ENCODE measurements at regions not wholly inside any gene's neighbourhood (a gene's known extent, or its start where the extent isn't known, plus 50 kb on each side); places are given as distances from the start of the nearest gene placed in this dataset.

GRCh38 chr12:93149229-93149628, 220.1 kb upstream of the EEA1 start:
- no peak overlapping the region for H2AFZ ChIP-seq (ENCODE audit: low read length)
- no peak overlapping the region for H2BK12ac ChIP-seq (ENCODE audit: low read depth, low read length)
- FAIRE-seq (no peak), DNase-seq (ENCODE audit: low read depth in 1 of 2, low spot score in 2 of 2) (no peak)
- H2BK5ac ChIP-seq (ENCODE audit: low read depth, low read length): no peak overlapping the region
- WGBS, 2 experiments (ENCODE audit: extremely low coverage in 1 of 2, insufficient coverage in 1 of 2, insufficient read length in 1 of 2, insufficient replicate concordance in 2 of 2, low coverage in 1 of 2, low lambda C conversion rate in 2 of 2, missing lambda C conversion rate in 1 of 2): 85% methylated on average over 2 of the region's 2 CpGs; no CpG with 5 or more reads in 1 of the 2 experiments
- H4K8ac ChIP-seq (ENCODE audit: extremely low read depth, insufficient read depth, low read length): no peak overlapping the region
- no peak overlapping the region for H3K4ac ChIP-seq (replicated peaks; ENCODE audit: insufficient read length, low read depth, low read length)
- H3K9ac ChIP-seq (replicated peaks in 1 of 4; ENCODE audit: extremely low read depth in 1 of 4, low read depth in 3 of 4, low read length in 3 of 4): no peak overlapping the region
- H4K20me1 ChIP-seq (replicated peaks in 1 of 2; ENCODE audit: control insufficient read depth in 1 of 2, insufficient read depth in 2 of 2, low read length in 2 of 2): no peaks in the 10 kb centered on the region
- no peak overlapping the region for H3K27ac ChIP-seq (ENCODE audit: low read depth, low read length)
- no peak overlapping the region for H4K5ac ChIP-seq (ENCODE audit: insufficient read length, low read depth, low read length)
- no peak overlapping the region for H3K23ac ChIP-seq (ENCODE audit: insufficient read length)
- H2BK15ac ChIP-seq (ENCODE audit: low read length): no peak overlapping the region
- no peaks in the 10 kb centered on the region for H3K9me3 ChIP-seq (ENCODE audit: insufficient read depth in 2 of 2, low read depth in 1 of 2, low read length in 1 of 2)
- no peak overlapping the region for H3K4me2 ChIP-seq (ENCODE audit: insufficient read depth in 1 of 2, low read depth in 2 of 2, low read length in 2 of 2)
- H3K36me3 ChIP-seq (ENCODE audit: control insufficient read depth in 2 of 4, insufficient read depth in 4 of 4, low read length in 3 of 4): no peaks in the 10 kb centered on the region
- no peak overlapping the region for H2BK120ac ChIP-seq (replicated peaks; ENCODE audit: low read depth, low read length)
- H3K56ac ChIP-seq (replicated peaks; ENCODE audit: insufficient read length, low read depth, low read length): no peak overlapping the region
- no peak overlapping the region for H4K91ac ChIP-seq (replicated peaks; ENCODE audit: insufficient read length, low read length)
- no peaks in the 10 kb centered on the region for H3K23me2 ChIP-seq (ENCODE audit: low read depth, low read length)
- no peak overlapping the region for H3K14ac ChIP-seq (ENCODE audit: insufficient read length)
- H2BK20ac ChIP-seq (ENCODE audit: low read length): no peak overlapping the region
- H3K4me1 ChIP-seq (replicated peaks in 1 of 4; ENCODE audit: control insufficient read depth in 3 of 4, insufficient read depth in 4 of 4, low read length in 3 of 4): no peaks in the 10 kb centered on the region
- no peaks in the 10 kb centered on the region for H3K79me2 ChIP-seq (ENCODE audit: control insufficient read depth in 1 of 2, insufficient read depth in 2 of 2, low read length in 2 of 2)
- H2AK5ac ChIP-seq (ENCODE audit: low read depth, low read length): no peak overlapping the region
- no peaks in the 10 kb centered on the region for H3K27me3 ChIP-seq (replicated peaks in 1 of 4; ENCODE audit: control insufficient read depth in 3 of 4, extremely low read depth in 1 of 4, insufficient read depth in 3 of 4, low read length in 3 of 4)
- no peak overlapping the region for H3K18ac ChIP-seq (ENCODE audit: extremely low read depth, low read length)
- H3K79me1 ChIP-seq (ENCODE audit: low read depth, low read length): no peaks in the 10 kb centered on the region
- POLR2A ChIA-PET (ENCODE audit: partially characterized antibody): no interaction called here
- CTCF ChIA-PET (ENCODE audit: partially characterized antibody): interaction anchor here (0.6 kb wide), 1 partner anchor 123 kb away, joined by 3 read pairs; no protein-coding TSS in a partner anchor
- no peak overlapping the region for H3K4me3 ChIP-seq (ENCODE audit: extremely low read depth in 1 of 4, insufficient read depth in 2 of 4, low read depth in 3 of 4, low read length in 4 of 4)
- TF ChIP-seq, protein P1, sequence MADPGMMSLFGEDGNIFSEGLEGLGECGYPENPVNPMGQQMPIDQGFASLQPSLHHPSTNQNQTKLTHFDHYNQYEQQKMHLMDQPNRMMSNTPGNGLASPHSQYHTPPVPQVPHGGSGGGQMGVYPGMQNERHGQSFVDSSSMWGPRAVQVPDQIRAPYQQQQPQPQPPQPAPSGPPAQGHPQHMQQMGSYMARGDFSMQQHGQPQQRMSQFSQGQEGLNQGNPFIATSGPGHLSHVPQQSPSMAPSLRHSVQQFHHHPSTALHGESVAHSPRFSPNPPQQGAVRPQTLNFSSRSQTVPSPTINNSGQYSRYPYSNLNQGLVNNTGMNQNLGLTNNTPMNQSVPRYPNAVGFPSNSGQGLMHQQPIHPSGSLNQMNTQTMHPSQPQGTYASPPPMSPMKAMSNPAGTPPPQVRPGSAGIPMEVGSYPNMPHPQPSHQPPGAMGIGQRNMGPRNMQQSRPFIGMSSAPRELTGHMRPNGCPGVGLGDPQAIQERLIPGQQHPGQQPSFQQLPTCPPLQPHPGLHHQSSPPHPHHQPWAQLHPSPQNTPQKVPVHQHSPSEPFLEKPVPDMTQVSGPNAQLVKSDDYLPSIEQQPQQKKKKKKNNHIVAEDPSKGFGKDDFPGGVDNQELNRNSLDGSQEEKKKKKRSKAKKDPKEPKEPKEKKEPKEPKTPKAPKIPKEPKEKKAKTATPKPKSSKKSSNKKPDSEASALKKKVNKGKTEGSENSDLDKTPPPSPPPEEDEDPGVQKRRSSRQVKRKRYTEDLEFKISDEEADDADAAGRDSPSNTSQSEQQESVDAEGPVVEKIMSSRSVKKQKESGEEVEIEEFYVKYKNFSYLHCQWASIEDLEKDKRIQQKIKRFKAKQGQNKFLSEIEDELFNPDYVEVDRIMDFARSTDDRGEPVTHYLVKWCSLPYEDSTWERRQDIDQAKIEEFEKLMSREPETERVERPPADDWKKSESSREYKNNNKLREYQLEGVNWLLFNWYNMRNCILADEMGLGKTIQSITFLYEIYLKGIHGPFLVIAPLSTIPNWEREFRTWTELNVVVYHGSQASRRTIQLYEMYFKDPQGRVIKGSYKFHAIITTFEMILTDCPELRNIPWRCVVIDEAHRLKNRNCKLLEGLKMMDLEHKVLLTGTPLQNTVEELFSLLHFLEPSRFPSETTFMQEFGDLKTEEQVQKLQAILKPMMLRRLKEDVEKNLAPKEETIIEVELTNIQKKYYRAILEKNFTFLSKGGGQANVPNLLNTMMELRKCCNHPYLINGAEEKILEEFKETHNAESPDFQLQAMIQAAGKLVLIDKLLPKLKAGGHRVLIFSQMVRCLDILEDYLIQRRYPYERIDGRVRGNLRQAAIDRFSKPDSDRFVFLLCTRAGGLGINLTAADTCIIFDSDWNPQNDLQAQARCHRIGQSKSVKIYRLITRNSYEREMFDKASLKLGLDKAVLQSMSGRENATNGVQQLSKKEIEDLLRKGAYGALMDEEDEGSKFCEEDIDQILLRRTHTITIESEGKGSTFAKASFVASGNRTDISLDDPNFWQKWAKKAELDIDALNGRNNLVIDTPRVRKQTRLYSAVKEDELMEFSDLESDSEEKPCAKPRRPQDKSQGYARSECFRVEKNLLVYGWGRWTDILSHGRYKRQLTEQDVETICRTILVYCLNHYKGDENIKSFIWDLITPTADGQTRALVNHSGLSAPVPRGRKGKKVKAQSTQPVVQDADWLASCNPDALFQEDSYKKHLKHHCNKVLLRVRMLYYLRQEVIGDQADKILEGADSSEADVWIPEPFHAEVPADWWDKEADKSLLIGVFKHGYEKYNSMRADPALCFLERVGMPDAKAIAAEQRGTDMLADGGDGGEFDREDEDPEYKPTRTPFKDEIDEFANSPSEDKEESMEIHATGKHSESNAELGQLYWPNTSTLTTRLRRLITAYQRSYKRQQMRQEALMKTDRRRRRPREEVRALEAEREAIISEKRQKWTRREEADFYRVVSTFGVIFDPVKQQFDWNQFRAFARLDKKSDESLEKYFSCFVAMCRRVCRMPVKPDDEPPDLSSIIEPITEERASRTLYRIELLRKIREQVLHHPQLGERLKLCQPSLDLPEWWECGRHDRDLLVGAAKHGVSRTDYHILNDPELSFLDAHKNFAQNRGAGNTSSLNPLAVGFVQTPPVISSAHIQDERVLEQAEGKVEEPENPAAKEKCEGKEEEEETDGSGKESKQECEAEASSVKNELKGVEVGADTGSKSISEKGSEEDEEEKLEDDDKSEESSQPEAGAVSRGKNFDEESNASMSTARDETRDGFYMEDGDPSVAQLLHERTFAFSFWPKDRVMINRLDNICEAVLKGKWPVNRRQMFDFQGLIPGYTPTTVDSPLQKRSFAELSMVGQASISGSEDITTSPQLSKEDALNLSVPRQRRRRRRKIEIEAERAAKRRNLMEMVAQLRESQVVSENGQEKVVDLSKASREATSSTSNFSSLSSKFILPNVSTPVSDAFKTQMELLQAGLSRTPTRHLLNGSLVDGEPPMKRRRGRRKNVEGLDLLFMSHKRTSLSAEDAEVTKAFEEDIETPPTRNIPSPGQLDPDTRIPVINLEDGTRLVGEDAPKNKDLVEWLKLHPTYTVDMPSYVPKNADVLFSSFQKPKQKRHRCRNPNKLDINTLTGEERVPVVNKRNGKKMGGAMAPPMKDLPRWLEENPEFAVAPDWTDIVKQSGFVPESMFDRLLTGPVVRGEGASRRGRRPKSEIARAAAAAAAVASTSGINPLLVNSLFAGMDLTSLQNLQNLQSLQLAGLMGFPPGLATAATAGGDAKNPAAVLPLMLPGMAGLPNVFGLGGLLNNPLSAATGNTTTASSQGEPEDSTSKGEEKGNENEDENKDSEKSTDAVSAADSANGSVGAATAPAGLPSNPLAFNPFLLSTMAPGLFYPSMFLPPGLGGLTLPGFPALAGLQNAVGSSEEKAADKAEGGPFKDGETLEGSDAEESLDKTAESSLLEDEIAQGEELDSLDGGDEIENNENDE (IDR thresholded peaks at IDR 0.05; ENCODE audit: insufficient replicate concordance, low read length): no peak

Measured in H1 (cell line).